Hepatocyte (in vitro differentiated cells): ENCODE measurements at regions not wholly inside any gene's neighbourhood (a gene's known extent, or its start where the extent isn't known, plus 50 kb on each side); places are given as distances from the start of the nearest gene placed in this dataset.

Experiments used
- EZH2 ChIP-seq: fragments of 200-600 bp; sonication (generic); IDR thresholded peaks from 2 replicates; pipeline ENCODE4 v1.6.1; 2016; ENCODE audit warnings: antibody characterized with exemption, mild to moderate bottlenecking, borderline replicate concordance
- TF ChIP-seq, protein P1 (sequence below): fragments of 200-600 bp; sonication (generic); IDR thresholded peaks from 2 replicates; pipeline ENCODE4 v1.5.1; 2016; ENCODE audit warnings: antibody characterized with exemption, mild to moderate bottlenecking; ENCODE audit not compliant: poor library complexity

DNA sequence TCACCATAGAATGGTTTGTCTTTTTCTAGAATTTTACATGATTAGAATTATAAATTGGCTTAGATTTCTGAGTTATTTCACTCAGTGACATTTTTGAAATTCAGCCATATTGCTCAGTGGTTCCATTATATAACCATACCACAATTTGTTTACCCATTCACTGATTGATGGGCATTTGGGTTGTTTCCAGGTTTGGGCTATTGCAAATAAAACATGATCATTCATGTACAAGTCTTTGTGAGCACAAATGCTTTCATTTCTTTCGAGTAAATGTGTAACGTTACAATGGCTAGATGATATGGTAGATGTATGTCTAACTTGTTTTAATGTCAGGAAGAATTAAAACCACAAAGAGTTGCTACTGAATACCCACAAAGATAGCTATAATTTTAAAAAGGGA is 279.9 kb upstream of the TARS1 start:
- TF ChIP-seq EZH2 = no peak
- TF ChIP-seq, protein P1, sequence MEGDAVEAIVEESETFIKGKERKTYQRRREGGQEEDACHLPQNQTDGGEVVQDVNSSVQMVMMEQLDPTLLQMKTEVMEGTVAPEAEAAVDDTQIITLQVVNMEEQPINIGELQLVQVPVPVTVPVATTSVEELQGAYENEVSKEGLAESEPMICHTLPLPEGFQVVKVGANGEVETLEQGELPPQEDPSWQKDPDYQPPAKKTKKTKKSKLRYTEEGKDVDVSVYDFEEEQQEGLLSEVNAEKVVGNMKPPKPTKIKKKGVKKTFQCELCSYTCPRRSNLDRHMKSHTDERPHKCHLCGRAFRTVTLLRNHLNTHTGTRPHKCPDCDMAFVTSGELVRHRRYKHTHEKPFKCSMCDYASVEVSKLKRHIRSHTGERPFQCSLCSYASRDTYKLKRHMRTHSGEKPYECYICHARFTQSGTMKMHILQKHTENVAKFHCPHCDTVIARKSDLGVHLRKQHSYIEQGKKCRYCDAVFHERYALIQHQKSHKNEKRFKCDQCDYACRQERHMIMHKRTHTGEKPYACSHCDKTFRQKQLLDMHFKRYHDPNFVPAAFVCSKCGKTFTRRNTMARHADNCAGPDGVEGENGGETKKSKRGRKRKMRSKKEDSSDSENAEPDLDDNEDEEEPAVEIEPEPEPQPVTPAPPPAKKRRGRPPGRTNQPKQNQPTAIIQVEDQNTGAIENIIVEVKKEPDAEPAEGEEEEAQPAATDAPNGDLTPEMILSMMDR = no peak
